Astrocyte of the spinal cord (primary cell): ENCODE measurements at regions not wholly inside any gene's neighbourhood (a gene's known extent, or its start where the extent isn't known, plus 50 kb on each side); places are given as distances from the start of the nearest gene placed in this dataset.

Experiments used
- DNase-seq: peaks from one replicate; pipeline ENCODE4 v3.0.0; 2011; ENCODE audit warnings: low read depth, low spot score
- H3K4me3 ChIP-seq: 2 replicates; pipeline ENCODE4 v1.5.1; 2011; ENCODE audit warnings: low read depth, mild to moderate bottlenecking, low read length, moderate library complexity
- in situ Hi-C: cut with HindIII; loops from 2 replicates; pipeline ENCODE4 v1.10.0; 2017; ENCODE audit warnings: low sequenced_read_pairs
- TF ChIP-seq, protein P1 (sequence below): IDR thresholded peaks from 2 replicates; pipeline ENCODE4 v1.5.1; 2012; ENCODE audit warnings: low read depth, mild to moderate bottlenecking, low read length, inconsistent platforms

- no peak for DNase-seq
- TF ChIP-seq, protein P1, sequence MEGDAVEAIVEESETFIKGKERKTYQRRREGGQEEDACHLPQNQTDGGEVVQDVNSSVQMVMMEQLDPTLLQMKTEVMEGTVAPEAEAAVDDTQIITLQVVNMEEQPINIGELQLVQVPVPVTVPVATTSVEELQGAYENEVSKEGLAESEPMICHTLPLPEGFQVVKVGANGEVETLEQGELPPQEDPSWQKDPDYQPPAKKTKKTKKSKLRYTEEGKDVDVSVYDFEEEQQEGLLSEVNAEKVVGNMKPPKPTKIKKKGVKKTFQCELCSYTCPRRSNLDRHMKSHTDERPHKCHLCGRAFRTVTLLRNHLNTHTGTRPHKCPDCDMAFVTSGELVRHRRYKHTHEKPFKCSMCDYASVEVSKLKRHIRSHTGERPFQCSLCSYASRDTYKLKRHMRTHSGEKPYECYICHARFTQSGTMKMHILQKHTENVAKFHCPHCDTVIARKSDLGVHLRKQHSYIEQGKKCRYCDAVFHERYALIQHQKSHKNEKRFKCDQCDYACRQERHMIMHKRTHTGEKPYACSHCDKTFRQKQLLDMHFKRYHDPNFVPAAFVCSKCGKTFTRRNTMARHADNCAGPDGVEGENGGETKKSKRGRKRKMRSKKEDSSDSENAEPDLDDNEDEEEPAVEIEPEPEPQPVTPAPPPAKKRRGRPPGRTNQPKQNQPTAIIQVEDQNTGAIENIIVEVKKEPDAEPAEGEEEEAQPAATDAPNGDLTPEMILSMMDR, result no peak
- in situ Hi-C loops, result no loop called here
- peak overlapping the region; percentile 53 for H3K4me3 ChIP-seq
Measured at GRCh38 chr1:90850181-90850897, 133.2 kb upstream of the BARHL2 start.

- TF ChIP-seq, protein P1, result no peak
- in situ Hi-C loops, result no loop called here
- no peak overlapping the region for H3K4me3 ChIP-seq
- no peak for DNase-seq
Measured at GRCh38 chr1:90841473-90841872, 124.4 kb upstream of the BARHL2 start.

GRCh38 chr1:90840352-90840751 lies 123.2 kb upstream of the BARHL2 start:
- in situ Hi-C loops, result no loop called here
- H3K4me3 ChIP-seq, result no peak overlapping the region
- no peak for DNase-seq
- TF ChIP-seq, protein P1, result no peak

DNA sequence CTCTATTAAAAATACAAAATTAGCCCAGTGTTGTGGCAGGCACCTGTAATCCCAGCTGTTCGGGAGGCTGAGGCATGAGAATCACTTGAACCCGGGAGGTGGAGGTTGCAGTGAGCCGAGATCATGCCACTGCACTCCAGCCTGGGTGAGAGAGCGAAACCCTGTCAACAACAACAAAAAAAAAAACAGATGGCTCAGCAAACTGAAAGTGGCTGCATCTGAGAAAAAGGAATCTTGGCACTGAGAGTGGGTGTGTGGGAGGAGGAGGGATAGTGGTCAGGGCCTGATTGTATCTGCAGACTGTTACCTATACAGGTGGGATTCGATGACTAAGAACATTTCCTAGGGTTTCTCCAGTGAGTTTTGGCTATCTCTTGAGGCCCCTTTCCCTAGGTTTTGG lies 122.2 kb upstream of the BARHL2 start:
- DNase-seq, result no peak
- no peak overlapping the region for H3K4me3 ChIP-seq
- TF ChIP-seq, protein P1, result no peak
- in situ Hi-C loops, result no loop called here

GRCh38 chr1:90838720-90839119 lies 121.6 kb upstream of the BARHL2 start:
- no peak overlapping the region for H3K4me3 ChIP-seq
- no peak for DNase-seq
- in situ Hi-C loops, result no loop called here
- TF ChIP-seq, protein P1, result no peak

- DNase-seq, result no peak
- H3K4me3 ChIP-seq, result no peak overlapping the region
- TF ChIP-seq, protein P1, result no peak
- in situ Hi-C loops, result no loop called here
Measured at GRCh38 chr1:90837420-90837819, 120.3 kb upstream of the BARHL2 start.

DNA sequence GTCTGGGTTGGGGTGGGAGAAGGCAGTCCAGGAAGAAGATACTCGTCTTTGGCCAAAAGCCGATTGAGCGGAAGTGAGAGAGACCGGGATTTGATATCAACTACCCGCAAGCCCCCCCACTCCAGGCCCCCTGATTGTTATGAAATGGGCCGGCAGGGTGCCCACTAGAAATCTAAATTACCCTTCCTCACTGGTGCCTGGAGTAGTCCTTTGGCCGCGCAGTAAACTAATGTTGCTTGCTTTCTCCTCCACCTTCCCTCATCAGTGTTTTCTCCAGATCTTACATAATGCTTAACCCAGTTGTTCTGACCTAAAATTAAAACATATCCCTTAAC lies 119.2 kb upstream of the BARHL2 start:
- TF ChIP-seq, protein P1, result no peak
- in situ Hi-C loops, result no loop called here
- no peak overlapping the region for H3K4me3 ChIP-seq
- DNase-seq, result no peak
